HepG2 (cell line): ENCODE measurements at regions not wholly inside any gene's neighbourhood (a gene's known extent, or its start where the extent isn't known, plus 50 kb on each side); places are given as distances from the start of the nearest gene placed in this dataset.

Source experiments
- ATAC-seq: fragments of 200-7000 bp; cut with Tn5 transposase; 3 replicates; pipeline ENCODE4 v1.9.1; 2020; ENCODE audit warnings: mild to moderate bottlenecking, moderate library complexity
- BruUV-seq: library from RNA; stranded (reverse); fragments of 400-500 nt; replicated peaks from 2 replicates; lab custom pipeline; 2021; lab: Mats Ljungman, UMichigan
- CTCF ChIA-PET: fragments of 300-600 bp; formaldehyde crosslinking; extraction: SDS; loops from one replicate; lab custom pipeline; 2021; ENCODE audit warnings: low total read pairs, inconsistent platforms, low intra/inter-chr PET ratio; lab: Yijun Ruan, JAX
- POLR2A ChIA-PET: fragments of 350-600 bp; sonication (Branson Sonifier 250); formaldehyde crosslinking; loops from one replicate; lab custom pipeline; 2020; ENCODE audit warnings: antibody characterized with exemption, inconsistent platforms; lab: Yijun Ruan, JAX
- DNase-seq: peaks from one replicate; pipeline ENCODE4 v3.0.0-alpha.2; 2015; ENCODE audit warnings: low spot score
- FAIRE-seq: peaks from 3 replicates; lab custom pipeline; 2011; peaks lifted over from hg19 to GRCh38; lab: Jason Lieb, UNC
- H2AFZ ChIP-seq: one replicate; pipeline ENCODE4 v1.6.1; 2011; ENCODE audit warnings: low read length, inconsistent platforms
- H3K27ac ChIP-seq: fragments of 300-600 bp; 3 replicates; pipeline ENCODE4 v1.8.0; 2011; ENCODE audit warnings: mixed run types, mild to moderate bottlenecking, mixed read lengths, low read length, inconsistent platforms; ENCODE audit not compliant: insufficient read depth; ENCODE audit errors: extremely low read length
- H3K27me3 ChIP-seq, 2 experiments: fragments of 200-600 bp in 1 of 2; 2 replicates in 1 of 2; 3 replicates in 1 of 2; pipeline versions ENCODE4 v1.6.0 to v1.8.0; 2011; ENCODE audit warnings: low read length in 2 of 2, mild to moderate bottlenecking in 2 of 2, moderate library complexity in 2 of 2, inconsistent platforms in 1 of 2; ENCODE audit not compliant: insufficient read depth in 2 of 2, control insufficient read depth in 1 of 2
- H3K36me3 ChIP-seq, 2 experiments: fragments of 200-600 bp in 1 of 2; replicated peaks in 1 of 2; 2 replicates in 1 of 2; 3 replicates in 1 of 2; pipeline versions ENCODE4 v1.5.1 to v1.8.0; 2011; ENCODE audit warnings: low read length in 2 of 2, inconsistent platforms in 1 of 2; ENCODE audit not compliant: insufficient read depth in 2 of 2, control insufficient read depth in 1 of 2
- H3K4me1 ChIP-seq: 2 replicates; pipeline ENCODE4 v1.5.1; 2012; ENCODE audit warnings: low read length, inconsistent platforms; ENCODE audit not compliant: insufficient read depth
- H3K4me2 ChIP-seq: 2 replicates; pipeline ENCODE4 v1.6.0; 2011; ENCODE audit warnings: low read depth, low read length, inconsistent platforms
- H3K4me3 ChIP-seq, 3 experiments: fragments of 200-600 bp in 1 of 3; sonication (generic), shearing (Covaris generic) in 1 of 3; replicated peaks in 1 of 3; 2 replicates each; pipeline ENCODE4 v1.5.1; 2011 to 2016; ENCODE audit warnings: low read length in 3 of 3, inconsistent platforms in 2 of 3, low read depth in 2 of 3, mild to moderate bottlenecking in 2 of 3, control low read depth in 1 of 3, mixed read lengths in 1 of 3; ENCODE audit not compliant: insufficient read depth in 1 of 3
- H3K79me2 ChIP-seq: one replicate; pipeline ENCODE4 v1.6.1; 2011; ENCODE audit warnings: low read length, inconsistent platforms; ENCODE audit not compliant: insufficient read depth
- H3K9ac ChIP-seq: 2 replicates; pipeline ENCODE4 v1.6.0; 2011; ENCODE audit warnings: mild to moderate bottlenecking, low read depth, low read length, inconsistent platforms; ENCODE audit not compliant: insufficient read depth
- H3K9me3 ChIP-seq: 2 replicates; pipeline ENCODE4 v1.5.1; 2012; ENCODE audit warnings: mild to moderate bottlenecking, low read length
- H4K20me1 ChIP-seq: 2 replicates; pipeline ENCODE4 v1.6.0; 2011; ENCODE audit warnings: inconsistent platforms, mild to moderate bottlenecking, low read length, moderate library complexity; ENCODE audit not compliant: insufficient read depth
- CHD4 ChIP-seq: fragments of 200-600 bp; sonication (generic); IDR thresholded peaks from 2 replicates; pipeline ENCODE4 v1.7.0; 2017; ENCODE audit warnings: mild to moderate bottlenecking, low read length, borderline replicate concordance
- CSRNP1 ChIP-seq: sonication (generic); formaldehyde crosslinking; IDR thresholded peaks from 2 replicates; pipeline ENCODE4 v1.8.1; 2023; ENCODE audit warnings: mild to moderate bottlenecking, missing genetic modification reagents
- ETV6 ChIP-seq: sonication (generic); formaldehyde crosslinking; conservative IDR thresholded peaks from 2 replicates; pipeline ENCODE4 v1.4.0; 2020; ENCODE audit warnings: missing genetic modification reagents
- GMEB1 ChIP-seq: sonication (generic); formaldehyde crosslinking; IDR thresholded peaks from 2 replicates; pipeline ENCODE4 v1.5.1; 2020; ENCODE audit warnings: missing genetic modification reagents, mild to moderate bottlenecking, borderline replicate concordance
- HOXA5 ChIP-seq: sonication (generic); formaldehyde crosslinking; IDR thresholded peaks from 2 replicates; pipeline ENCODE4 v1.4.0; 2020; ENCODE audit warnings: missing genetic modification reagents
- IKZF1 ChIP-seq: fragments of 450-650 bp; IDR thresholded peaks from 2 replicates; pipeline ENCODE4 v1.7.1; 2016
- KIAA2018 ChIP-seq: sonication (generic); formaldehyde crosslinking; IDR thresholded peaks from 2 replicates; pipeline ENCODE4 v1.5.0; 2020; ENCODE audit warnings: mild to moderate bottlenecking, missing genetic modification reagents, borderline replicate concordance
- PRMT3 ChIP-seq: sonication (generic); formaldehyde crosslinking; IDR thresholded peaks from 2 replicates; pipeline ENCODE4 v1.8.1; 2022; ENCODE audit warnings: low read depth, mild to moderate bottlenecking, moderate library complexity, missing genetic modification reagents, borderline replicate concordance
- SOX13 ChIP-seq, 3 experiments: fragments of 450-650 bp in 1 of 3; sonication (generic) in 1 of 3; formaldehyde crosslinking in 1 of 3; IDR thresholded peaks in 2 of 3; conservative IDR thresholded peaks in 1 of 3; 2 replicates each; pipeline versions ENCODE4 v1.5.0 to v1.6.1; 2016 to 2020; ENCODE audit warnings: antibody characterized with exemption in 1 of 3, mild to moderate bottlenecking in 1 of 3, missing compliant biosample characterization in 1 of 3, missing genetic modification reagents in 1 of 3, moderate library complexity in 1 of 3
- SP140L ChIP-seq: sonication (generic); formaldehyde crosslinking; IDR thresholded peaks from 2 replicates; pipeline ENCODE4 v1.4.0; 2020; ENCODE audit warnings: missing genetic modification reagents, borderline replicate concordance
- ZNF510 ChIP-seq: sonication (generic); formaldehyde crosslinking; IDR thresholded peaks from 2 replicates; pipeline ENCODE4 v1.4.0; 2020; ENCODE audit warnings: low read depth, mild to moderate bottlenecking, missing genetic modification reagents
- ZNF607 ChIP-seq: sonication (generic); formaldehyde crosslinking; IDR thresholded peaks from 2 replicates; pipeline ENCODE4 v1.5.1; 2020; ENCODE audit warnings: missing genetic modification reagents, mild to moderate bottlenecking, borderline replicate concordance
- ZNF678 ChIP-seq: sonication (generic); formaldehyde crosslinking; IDR thresholded peaks from 2 replicates; pipeline ENCODE4 v1.4.0; 2020; ENCODE audit warnings: mild to moderate bottlenecking, missing genetic modification reagents
- ZNF713 ChIP-seq: sonication (generic); formaldehyde crosslinking; IDR thresholded peaks from 2 replicates; pipeline ENCODE4 v1.4.0; 2020; ENCODE audit warnings: mild to moderate bottlenecking, missing genetic modification reagents
- WGBS: methylation state at CpG from one replicate; pipeline ENCODE4 v1.1.6; 2017; ENCODE audit warnings: low lambda C conversion rate; 5-methylcytosine and 5-hydroxymethylcytosine counted together
- in situ Hi-C: cut with HindIII; loops from 2 replicates; pipeline ENCODE4 v1.10.0; 2017; ENCODE audit warnings: low pct_unique_long_range_greater_than_20kb; ENCODE audit not compliant: extremely low pct_ligation_motif_present
- intact Hi-C: fragments of 100-400 bp; cut with micrococcal nuclease; formaldehyde crosslinking; loops from one replicate; pipeline ENCODE4 v1.10.0; 2022; ENCODE audit not compliant: unreplicated experiment

GRCh38 chr4:170202721-170203120 lies 113.0 kb upstream of the AADAT start:
- no peak overlapping the region for H3K4me3 ChIP-seq
- H3K79me2 ChIP-seq, result no peaks in the 10 kb centered on the region
- no peaks in the 10 kb centered on the region for H3K4me1 ChIP-seq
- no peaks in the 10 kb centered on the region for H3K36me3 ChIP-seq
- in situ Hi-C loops (no loop called here), intact Hi-C loops (no loop called here)
- no peaks in the 10 kb centered on the region for H3K9me3 ChIP-seq
- no peak overlapping the region for H3K4me2 ChIP-seq
- TF ChIP-seq HOXA5 (CRISPR knock-in tag) (no peak), SP140L (CRISPR knock-in tag) (no peak), ZNF607 (CRISPR knock-in tag) (no peak), PRMT3 (no peak), SOX13 (IDR thresholded peaks at IDR 0.05) (no peak), SOX13 (CRISPR knock-in tag; conservative IDR thresholded peaks at IDR 0.05 in 1 of 2, IDR thresholded peaks at IDR 0.05 in 1 of 2) (no peak), CSRNP1 (CRISPR knock-in tag) (no peak), ZNF678 (CRISPR knock-in tag) (no peak), ZNF713 (no peak), IKZF1 (no peak), GMEB1 (CRISPR knock-in tag) (no peak), ZNF510 (no peak), CHD4 (no peak), ETV6 (CRISPR knock-in tag) (no peak), KIAA2018 (no peak)
- DNase-seq (no peak), ATAC-seq (no peak), FAIRE-seq (no peak)
- no peaks in the 10 kb centered on the region for H4K20me1 ChIP-seq
- no TSS peak for BruUV-seq
- H3K27ac ChIP-seq, result no peak overlapping the region
- 3% methylated on average over 3 of the region's 3 CpGs for WGBS
- no peak overlapping the region for H3K9ac ChIP-seq
- no peak overlapping the region for H2AFZ ChIP-seq
- H3K27me3 ChIP-seq, result no peaks in the 10 kb centered on the region
- ChIA-PET CTCF (no interaction called here), POLR2A (no interaction called here)
